HL-60 (cell line): ENCODE measurements at regions not wholly inside any gene's neighbourhood (a gene's known extent, or its start where the extent isn't known, plus 50 kb on each side); places are given as distances from the start of the nearest gene placed in this dataset.

Experiments
- DNase-seq, 2 experiments: peaks; one replicate each; pipeline ENCODE4 v3.0.0-alpha.2; 2010 to 2020; ENCODE audit warnings: low read depth in 1 of 2, low spot score in 1 of 2
- H3K27ac ChIP-seq: fragments of 250-450 bp; sonication (Bioruptor Pico); replicated peaks from 2 replicates; pipeline ENCODE4 v1.5.1; 2020; ENCODE audit warnings: mild to moderate bottlenecking, moderate library complexity
- H3K27me3 ChIP-seq: fragments of 250-450 bp; sonication (Bioruptor Pico); 2 replicates; pipeline ENCODE4 v1.5.1; 2021; ENCODE audit warnings: mild to moderate bottlenecking, moderate library complexity; ENCODE audit not compliant: insufficient read depth, poor library complexity, severe bottlenecking
- H3K4me3 ChIP-seq: replicated peaks from 2 replicates; pipeline ENCODE4 v1.5.1; 2011; ENCODE audit warnings: mild to moderate bottlenecking, control low read depth, low read length; ENCODE audit not compliant: insufficient read depth
- GABPA ChIP-seq: IDR thresholded peaks from 2 replicates; pipeline ENCODE4 v1.6.1; 2012; ENCODE audit warnings: low read depth
- POLR2AphosphoS5 ChIP-seq: IDR thresholded peaks from 2 replicates; pipeline ENCODE4 v1.6.1; 2012; ENCODE audit warnings: low read depth
- REST ChIP-seq: IDR thresholded peaks from 2 replicates; pipeline ENCODE4 v1.6.1; 2012; ENCODE audit warnings: low read depth; ENCODE audit not compliant: insufficient replicate concordance
- SPI1 ChIP-seq: IDR thresholded peaks from 2 replicates; pipeline ENCODE4 v1.6.1; 2012; ENCODE audit warnings: low read depth, mild to moderate bottlenecking, borderline replicate concordance
- TF ChIP-seq, protein P1 (sequence below): IDR thresholded peaks from one replicate; pipeline ENCODE4 v1.5.1; 2011; ENCODE audit warnings: low read length, control low read depth, inconsistent platforms; ENCODE audit not compliant: insufficient read depth

GRCh38 chr4:74627093-74627492, 167.2 kb downstream of the BTC start:
- no peak for TF ChIP-seq POLR2AphosphoS5
- TF ChIP-seq REST: no peak
- TF ChIP-seq, protein P1, sequence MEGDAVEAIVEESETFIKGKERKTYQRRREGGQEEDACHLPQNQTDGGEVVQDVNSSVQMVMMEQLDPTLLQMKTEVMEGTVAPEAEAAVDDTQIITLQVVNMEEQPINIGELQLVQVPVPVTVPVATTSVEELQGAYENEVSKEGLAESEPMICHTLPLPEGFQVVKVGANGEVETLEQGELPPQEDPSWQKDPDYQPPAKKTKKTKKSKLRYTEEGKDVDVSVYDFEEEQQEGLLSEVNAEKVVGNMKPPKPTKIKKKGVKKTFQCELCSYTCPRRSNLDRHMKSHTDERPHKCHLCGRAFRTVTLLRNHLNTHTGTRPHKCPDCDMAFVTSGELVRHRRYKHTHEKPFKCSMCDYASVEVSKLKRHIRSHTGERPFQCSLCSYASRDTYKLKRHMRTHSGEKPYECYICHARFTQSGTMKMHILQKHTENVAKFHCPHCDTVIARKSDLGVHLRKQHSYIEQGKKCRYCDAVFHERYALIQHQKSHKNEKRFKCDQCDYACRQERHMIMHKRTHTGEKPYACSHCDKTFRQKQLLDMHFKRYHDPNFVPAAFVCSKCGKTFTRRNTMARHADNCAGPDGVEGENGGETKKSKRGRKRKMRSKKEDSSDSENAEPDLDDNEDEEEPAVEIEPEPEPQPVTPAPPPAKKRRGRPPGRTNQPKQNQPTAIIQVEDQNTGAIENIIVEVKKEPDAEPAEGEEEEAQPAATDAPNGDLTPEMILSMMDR: no peak
- TF ChIP-seq SPI1: no peak
- TF ChIP-seq GABPA: no peak
- no peak overlapping the region for H3K27ac ChIP-seq
- DNase-seq: no peak

DNA sequence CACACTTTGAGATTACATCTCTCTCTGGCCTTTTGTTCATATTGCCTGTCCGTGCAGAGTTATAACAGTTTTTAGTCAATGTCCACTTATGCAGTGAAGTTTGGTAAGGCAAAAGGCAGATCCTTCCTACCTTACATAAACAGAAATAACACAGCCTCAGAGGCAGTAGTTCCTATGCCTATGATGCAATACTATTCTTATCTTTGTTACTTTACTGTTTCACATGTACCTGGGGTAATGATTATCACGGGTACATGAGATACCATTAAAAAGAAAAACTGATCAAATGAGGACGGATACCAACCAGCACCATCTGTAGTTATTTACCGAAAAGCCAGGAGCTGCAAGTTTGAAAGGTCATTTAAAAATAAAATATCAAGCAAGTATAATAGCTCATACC, 166.8 kb downstream of the BTC start:
- no peak overlapping the region for H3K4me3 ChIP-seq
- DNase-seq: no peak
- no peak for TF ChIP-seq REST
- TF ChIP-seq, protein P1: no peak
- no peak for TF ChIP-seq GABPA
- TF ChIP-seq POLR2AphosphoS5: no peak
- TF ChIP-seq SPI1: no peak
- H3K27ac ChIP-seq: no peak overlapping the region
- H3K27me3 ChIP-seq: no peaks in the 10 kb centered on the region

More at GRCh38 chr4:74627093-74627492, 167.2 kb downstream of the BTC start:
- no peak overlapping the region for H3K4me3 ChIP-seq
- H3K27me3 ChIP-seq: no peaks in the 10 kb centered on the region

DNA sequence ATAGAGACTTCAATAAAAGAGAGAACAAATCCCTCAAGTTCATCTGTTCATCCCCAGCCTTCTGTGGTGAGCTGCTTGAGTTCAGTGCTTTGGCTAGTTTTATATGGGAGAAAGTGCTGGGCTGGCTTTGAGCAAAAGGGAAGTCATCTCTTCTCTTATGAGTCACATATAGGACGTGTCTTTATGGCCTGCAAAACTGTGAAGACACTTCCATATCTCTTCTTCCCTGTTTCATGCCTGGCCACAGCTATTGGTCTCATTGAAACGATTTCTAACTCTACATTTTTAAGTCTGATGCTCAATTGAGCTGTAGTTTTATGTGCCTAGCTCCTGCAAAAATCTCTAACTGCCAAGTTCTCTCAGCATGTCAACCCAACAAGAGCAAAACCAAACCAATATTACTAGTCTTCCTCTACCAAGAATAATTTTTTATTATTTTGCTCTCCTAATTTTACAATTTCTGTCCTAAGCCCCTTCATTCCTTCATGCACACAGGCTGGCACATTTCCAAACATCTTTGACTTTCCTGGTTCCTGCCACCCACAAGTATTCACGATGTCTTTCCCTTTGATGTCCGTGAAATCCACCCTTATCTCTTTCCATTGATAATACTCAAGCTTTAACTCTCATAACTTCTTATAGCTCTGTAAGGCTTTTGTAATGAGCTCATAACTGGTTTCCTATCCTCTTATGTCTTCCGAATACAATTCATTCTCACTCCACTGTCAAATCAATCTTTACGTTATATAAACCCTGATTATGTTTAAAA, 165.3 kb downstream of the BTC start:
- DNase-seq: peak; percentile 68 to 78
- Histone ChIP-seq H3K4me3 (no peak overlapping the region), H3K27me3 (no peaks in the 10 kb centered on the region), H3K27ac (no peak overlapping the region)
- peak; percentile 91 for TF ChIP-seq SPI1
- TF ChIP-seq, protein P1: no peak

DNA sequence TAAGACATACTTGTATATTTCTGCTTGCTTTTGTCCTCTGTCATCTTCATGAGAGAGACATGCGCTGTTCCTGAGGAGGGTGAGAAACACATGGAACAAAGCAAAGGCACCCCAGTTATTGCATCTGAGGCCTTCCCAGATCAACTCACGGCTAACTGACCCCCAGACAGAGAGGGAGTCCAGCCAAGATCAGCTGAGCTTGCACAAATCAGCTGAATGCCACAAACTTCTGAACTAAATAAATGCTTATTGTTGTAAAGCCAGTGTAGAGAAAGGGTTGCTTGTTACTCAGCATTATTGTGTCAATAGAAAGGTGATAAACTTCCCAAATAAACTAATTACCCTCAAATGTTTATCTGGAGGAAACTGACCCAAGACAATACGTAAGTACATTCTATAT, 163.8 kb downstream of the BTC start:
- Histone ChIP-seq H3K4me3 (no peak overlapping the region), H3K27ac (no peak overlapping the region), H3K27me3 (no peaks in the 10 kb centered on the region)
- no peak for DNase-seq
- TF ChIP-seq POLR2AphosphoS5 (no peak), GABPA (no peak), REST (no peak), SPI1 (no peak)
- TF ChIP-seq, protein P1: no peak
